Endothelial cell of umbilical vein (primary cell): ENCODE measurements at regions not wholly inside any gene's neighbourhood (a gene's known extent, or its start where the extent isn't known, plus 50 kb on each side); places are given as distances from the start of the nearest gene placed in this dataset.

Experiments used
- BruUV-seq: library from RNA; stranded (reverse); fragments of 400-500 nt; replicated peaks from 2 replicates; lab custom pipeline; 2021; lab: Mats Ljungman, UMichigan
- CTCF ChIA-PET: fragments of 300-600, 350-600 bp; sonication (Branson Sonifier 250); formaldehyde crosslinking; loops from one replicate; lab custom pipeline; 2021; ENCODE audit warnings: antibody characterized with exemption, inconsistent platforms; lab: Charles Lee
- POLR2A ChIA-PET: fragments of 300-600, 350-600 bp; sonication (Branson Sonifier 250); formaldehyde crosslinking; loops from one replicate; lab custom pipeline; 2021; ENCODE audit warnings: antibody characterized with exemption, inconsistent platforms; lab: Charles Lee
- DNase-seq: peaks from one replicate; pipeline ENCODE4 v3.0.0-alpha.2; 2011; ENCODE audit warnings: low read depth, low spot score
- FAIRE-seq: peaks from 2 replicates; lab custom pipeline; 2011; peaks lifted over from hg19 to GRCh38; lab: Jason Lieb, UNC
- H2AFZ ChIP-seq: 2 replicates; pipeline ENCODE4 v1.6.0; 2012; ENCODE audit warnings: low read depth, low read length, control low read depth, inconsistent platforms
- H3K27ac ChIP-seq: 2 replicates; pipeline ENCODE4 v1.5.1; 2011; ENCODE audit warnings: low read depth, mild to moderate bottlenecking, control low read depth, low read length, moderate library complexity; ENCODE audit not compliant: insufficient read depth
- H3K27me3 ChIP-seq, 2 experiments: 2 replicates each; pipeline versions ENCODE4 v1.6.0 to v1.6.1; 2011; ENCODE audit warnings: low read length in 2 of 2, mixed read lengths in 1 of 2; ENCODE audit not compliant: control insufficient read depth in 2 of 2, insufficient read depth in 2 of 2
- H3K36me3 ChIP-seq, 2 experiments: 2 replicates in 1 of 2; 3 replicates in 1 of 2; pipeline ENCODE4 v1.5.1; 2011; ENCODE audit warnings: low read length in 2 of 2, mild to moderate bottlenecking in 1 of 2, moderate library complexity in 1 of 2; ENCODE audit not compliant: control insufficient read depth in 2 of 2, insufficient read depth in 2 of 2; ENCODE audit errors: extremely low read depth in 1 of 2
- H3K4me1 ChIP-seq: 3 replicates; pipeline ENCODE4 v1.5.1; 2011; ENCODE audit warnings: mild to moderate bottlenecking, low read length; ENCODE audit not compliant: control insufficient read depth, insufficient read depth; ENCODE audit errors: extremely low read depth
- H3K4me2 ChIP-seq: 2 replicates; pipeline ENCODE4 v1.6.1; 2011; ENCODE audit warnings: low read length, control low read depth, mixed read lengths; ENCODE audit not compliant: insufficient read depth
- H3K4me3 ChIP-seq, 3 experiments: fragments of 200-600 bp in 1 of 3; sonication (generic), shearing (Covaris generic) in 1 of 3; replicated peaks in 1 of 3; 2 replicates each; pipeline ENCODE4 v1.5.1; 2011 to 2016; ENCODE audit warnings: control low read depth in 3 of 3, low read length in 3 of 3, mild to moderate bottlenecking in 2 of 3, inconsistent platforms in 1 of 3, low read depth in 1 of 3, moderate library complexity in 1 of 3; ENCODE audit not compliant: insufficient read depth in 1 of 3
- H3K79me2 ChIP-seq: 2 replicates; pipeline ENCODE4 v1.6.0; 2012; ENCODE audit warnings: low read length, inconsistent platforms; ENCODE audit not compliant: control insufficient read depth, insufficient read depth
- H3K9ac ChIP-seq: replicated peaks from 2 replicates; pipeline ENCODE3; 2011; ENCODE audit warnings: low read length, control low read depth; ENCODE audit not compliant: insufficient read depth; ENCODE audit errors: extremely low read depth
- H3K9me1 ChIP-seq: replicated peaks from 3 replicates; pipeline ENCODE4 v1.6.0; 2011; ENCODE audit warnings: mild to moderate bottlenecking, low read length; ENCODE audit not compliant: control insufficient read depth, insufficient read depth; ENCODE audit errors: extremely low read depth
- H3K9me3 ChIP-seq: replicated peaks from 2 replicates; pipeline ENCODE4 v1.5.1; 2012; ENCODE audit warnings: low read length, inconsistent platforms; ENCODE audit not compliant: control insufficient read depth, insufficient read depth
- H4K20me1 ChIP-seq: replicated peaks from 2 replicates; pipeline ENCODE3; 2011; ENCODE audit warnings: mild to moderate bottlenecking, low read length; ENCODE audit not compliant: control insufficient read depth, insufficient read depth; ENCODE audit errors: extremely low read depth
- EZH2 ChIP-seq: IDR thresholded peaks from 2 replicates; pipeline ENCODE4 v1.6.1; 2012; ENCODE audit warnings: borderline replicate concordance, low read depth, mild to moderate bottlenecking, moderate library complexity, low read length, inconsistent platforms; ENCODE audit not compliant: severe bottlenecking
- FOS ChIP-seq: IDR thresholded peaks from 2 replicates; pipeline ENCODE4 v1.6.1; 2011; ENCODE audit warnings: mild to moderate bottlenecking, low read length, moderate library complexity, borderline replicate concordance; ENCODE audit not compliant: insufficient read depth
- GATA2 ChIP-seq: IDR thresholded peaks from 2 replicates; pipeline ENCODE4 v1.7.0; 2011; ENCODE audit warnings: low read depth, mild to moderate bottlenecking, moderate library complexity, mixed read lengths, low read length; ENCODE audit not compliant: insufficient read length, insufficient read depth
- JUN ChIP-seq: IDR thresholded peaks from 2 replicates; pipeline ENCODE4 v1.6.1; 2011; ENCODE audit warnings: borderline replicate concordance, low read depth; ENCODE audit not compliant: insufficient read length, insufficient read depth
- MYC ChIP-seq: IDR thresholded peaks from one replicate; pipeline ENCODE4 v1.6.1; 2011; ENCODE audit warnings: mild to moderate bottlenecking, low read depth, low read length
- POLR2A ChIP-seq: IDR thresholded peaks from 2 replicates; pipeline ENCODE4 v1.6.1; 2012; ENCODE audit warnings: low read depth, mild to moderate bottlenecking, control low read depth, low read length
- POLR2AphosphoS5 ChIP-seq: IDR thresholded peaks from 2 replicates; pipeline ENCODE4 v1.6.1; 2012; ENCODE audit warnings: low read depth, mild to moderate bottlenecking, control low read depth, low read length, moderate library complexity; ENCODE audit not compliant: insufficient read depth
- dilution Hi-C: fragments of 300-500 bp; cut with MboI; formaldehyde crosslinking; loops from one replicate; pipeline ENCODE4 v1.15.0; 2019; ENCODE audit warnings: low sequenced_read_pairs; ENCODE audit not compliant: extremely low pct_ligation_motif_present
- intact Hi-C: fragments of 100-400 bp; cut with micrococcal nuclease; formaldehyde crosslinking; loops from one replicate; pipeline ENCODE4 v1.10.0; 2022
- TF ChIP-seq, protein P1 (sequence below): IDR thresholded peaks from 2 replicates; pipeline ENCODE4 v1.6.1; 2011; ENCODE audit not compliant: insufficient read depth, insufficient read length
- TF ChIP-seq, protein P2 (sequence below), 2 donors: IDR thresholded peaks; 1 replicate in 1 of 2; 2 replicates in 1 of 2; pipeline ENCODE4 v1.5.1; 2011; ENCODE audit warnings: low read length in 2 of 2, mild to moderate bottlenecking in 2 of 2, moderate library complexity in 2 of 2, control low read depth in 1 of 2, inconsistent platforms in 1 of 2, low read depth in 1 of 2; ENCODE audit not compliant: insufficient read depth in 1 of 2; ENCODE audit errors: extremely low read depth in 1 of 2

DNA sequence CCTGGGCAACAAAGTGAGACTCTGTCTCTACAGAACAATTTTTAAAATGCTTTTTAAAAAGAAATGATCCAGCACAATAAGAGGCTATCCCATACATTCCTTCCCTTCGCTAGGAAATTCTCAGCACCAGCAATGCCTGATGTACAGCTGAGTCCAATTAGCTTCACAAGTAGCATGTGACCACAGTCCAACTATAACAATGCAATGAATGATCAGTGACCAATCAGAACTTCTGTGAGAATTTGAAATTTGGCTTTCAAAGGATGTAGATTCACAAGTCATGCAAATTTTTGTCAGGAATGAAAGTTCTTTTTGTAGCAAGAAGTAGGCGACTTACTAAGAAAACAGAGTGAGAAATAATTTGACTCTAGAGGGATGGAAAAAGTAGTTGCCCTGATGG is 278.5 kb upstream of the UGT8 start:
- Histone ChIP-seq H3K4me3 (no peak overlapping the region), H3K9ac (no peak overlapping the region), H3K79me2 (no peaks in the 10 kb centered on the region), H3K36me3 (no peaks in the 10 kb centered on the region), H3K9me1 (no peaks in the 10 kb centered on the region), H2AFZ (no peak overlapping the region), H3K27me3 (no peaks in the 10 kb centered on the region), H4K20me1 (no peaks in the 10 kb centered on the region), H3K27ac (no peak overlapping the region), H3K9me3 (no peaks in the 10 kb centered on the region), H3K4me1 (no peaks in the 10 kb centered on the region), H3K4me2 (no peak overlapping the region)
- BruUV-seq = no TSS peak
- CTCF ChIA-PET = no interaction called here
- TF ChIP-seq, protein P1, sequence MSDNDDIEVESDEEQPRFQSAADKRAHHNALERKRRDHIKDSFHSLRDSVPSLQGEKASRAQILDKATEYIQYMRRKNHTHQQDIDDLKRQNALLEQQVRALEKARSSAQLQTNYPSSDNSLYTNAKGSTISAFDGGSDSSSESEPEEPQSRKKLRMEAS = no peak
- TF ChIP-seq POLR2A = no peak
- TF ChIP-seq MYC = no peak
- no peak for TF ChIP-seq POLR2AphosphoS5
- TF ChIP-seq, protein P2, sequence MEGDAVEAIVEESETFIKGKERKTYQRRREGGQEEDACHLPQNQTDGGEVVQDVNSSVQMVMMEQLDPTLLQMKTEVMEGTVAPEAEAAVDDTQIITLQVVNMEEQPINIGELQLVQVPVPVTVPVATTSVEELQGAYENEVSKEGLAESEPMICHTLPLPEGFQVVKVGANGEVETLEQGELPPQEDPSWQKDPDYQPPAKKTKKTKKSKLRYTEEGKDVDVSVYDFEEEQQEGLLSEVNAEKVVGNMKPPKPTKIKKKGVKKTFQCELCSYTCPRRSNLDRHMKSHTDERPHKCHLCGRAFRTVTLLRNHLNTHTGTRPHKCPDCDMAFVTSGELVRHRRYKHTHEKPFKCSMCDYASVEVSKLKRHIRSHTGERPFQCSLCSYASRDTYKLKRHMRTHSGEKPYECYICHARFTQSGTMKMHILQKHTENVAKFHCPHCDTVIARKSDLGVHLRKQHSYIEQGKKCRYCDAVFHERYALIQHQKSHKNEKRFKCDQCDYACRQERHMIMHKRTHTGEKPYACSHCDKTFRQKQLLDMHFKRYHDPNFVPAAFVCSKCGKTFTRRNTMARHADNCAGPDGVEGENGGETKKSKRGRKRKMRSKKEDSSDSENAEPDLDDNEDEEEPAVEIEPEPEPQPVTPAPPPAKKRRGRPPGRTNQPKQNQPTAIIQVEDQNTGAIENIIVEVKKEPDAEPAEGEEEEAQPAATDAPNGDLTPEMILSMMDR (IDR thresholded peaks at IDR 0.05; ENCODE audit: extremely low read depth in 1 of 2, insufficient read depth in 1 of 2, low read depth in 1 of 2, low read length in 2 of 2) = no peak
- no peak for TF ChIP-seq FOS
- TF ChIP-seq EZH2 = no peak
- TF ChIP-seq JUN = no peak
- no peak for TF ChIP-seq GATA2
- dilution Hi-C loops (no loop called here), intact Hi-C loops (no loop called here)
- POLR2A ChIA-PET = no interaction called here
- DNase-seq (no peak), FAIRE-seq (no peak)
